SK-N-SH treated with all-trans-retinoic acid at 6 μM for 48 hours (cell line): ENCODE measurements at regions not wholly inside any gene's neighbourhood (a gene's known extent, or its start where the extent isn't known, plus 50 kb on each side); places are given as distances from the start of the nearest gene placed in this dataset.

ENCODE experiments used
- ATAC-seq: fragments of 200-7000 bp; cut with Tn5 transposase; 3 replicates; pipeline ENCODE4 v1.9.1; 2020; ENCODE audit warnings: mild to moderate bottlenecking, moderate library complexity
- ARNTL ChIP-seq: fragments of 450-650 bp; formaldehyde crosslinking; IDR thresholded peaks from 2 replicates; pipeline ENCODE4 v1.5.0; 2020; ENCODE audit warnings: low read depth, mild to moderate bottlenecking, moderate library complexity, borderline replicate concordance
- BACH2 ChIP-seq: fragments of 250-450 bp; sonication (Bioruptor Pico); IDR thresholded peaks from 2 replicates; pipeline ENCODE4 v1.9.0; 2021; ENCODE audit warnings: mild to moderate bottlenecking, borderline replicate concordance
- CSDC2 ChIP-seq: fragments of 250-450 bp; sonication (Bioruptor Pico); IDR thresholded peaks from 2 replicates; pipeline ENCODE4 v1.5.0; 2020; ENCODE audit warnings: mild to moderate bottlenecking, moderate library complexity
- ESRRG ChIP-seq: fragments of 250-450 bp; sonication (Bioruptor Pico); IDR thresholded peaks from 2 replicates; pipeline ENCODE4 v1.6.1; 2021; ENCODE audit warnings: mild to moderate bottlenecking
- GLIS3 ChIP-seq: fragments of 250-450 bp; sonication (Bioruptor Pico); IDR thresholded peaks from 2 replicates; pipeline ENCODE4 v1.5.0; 2020; ENCODE audit warnings: mild to moderate bottlenecking, moderate library complexity
- POU6F1 ChIP-seq: fragments of 250-450 bp; sonication (Bioruptor Pico); IDR thresholded peaks from 2 replicates; pipeline ENCODE4 v1.8.0; 2021; ENCODE audit warnings: low read depth, mild to moderate bottlenecking, moderate library complexity, borderline replicate concordance
- RARB ChIP-seq: fragments of 250-450 bp; sonication (Bioruptor Pico); IDR thresholded peaks from 2 replicates; pipeline ENCODE4 v1.8.0; 2021; ENCODE audit warnings: mild to moderate bottlenecking, moderate library complexity
- SNAI2 ChIP-seq: fragments of 250-450 bp; sonication (Bioruptor Pico); IDR thresholded peaks from 2 replicates; pipeline ENCODE4 v1.5.0; 2020; ENCODE audit warnings: mild to moderate bottlenecking, moderate library complexity
- TCF4 ChIP-seq: fragments of 250-450 bp; sonication (Bioruptor Pico); IDR thresholded peaks from 2 replicates; pipeline ENCODE4 v1.8.0; 2021; ENCODE audit warnings: mild to moderate bottlenecking, moderate library complexity, borderline replicate concordance
- TOX ChIP-seq: fragments of 250-450 bp; sonication (Bioruptor Pico); IDR thresholded peaks from 2 replicates; pipeline ENCODE4 v1.8.0; 2021; ENCODE audit warnings: mild to moderate bottlenecking, moderate library complexity, borderline replicate concordance
- TSHZ2 ChIP-seq: fragments of 250-450 bp; sonication (Bioruptor Pico); IDR thresholded peaks from 2 replicates; pipeline ENCODE4 v1.5.0; 2020; ENCODE audit warnings: mild to moderate bottlenecking, moderate library complexity
- ZC3H10 ChIP-seq: fragments of 250-450 bp; sonication (Bioruptor Pico); IDR thresholded peaks from 2 replicates; pipeline ENCODE4 v1.5.1; 2021; ENCODE audit warnings: mild to moderate bottlenecking, moderate library complexity
- ZFP3 ChIP-seq: fragments of 250-450 bp; sonication (Bioruptor Pico); IDR thresholded peaks from 2 replicates; pipeline ENCODE4 v1.5.0; 2020; ENCODE audit warnings: mild to moderate bottlenecking, moderate library complexity
- ZFP30 ChIP-seq: fragments of 450-650 bp; formaldehyde crosslinking; IDR thresholded peaks from 2 replicates; pipeline ENCODE4 v1.5.0; 2022; ENCODE audit warnings: mild to moderate bottlenecking, moderate library complexity
- ZNF70 ChIP-seq: fragments of 450-650 bp; formaldehyde crosslinking; IDR thresholded peaks from 2 replicates; pipeline ENCODE4 v1.5.0; 2020; ENCODE audit warnings: mild to moderate bottlenecking, moderate library complexity
- ZNF8 ChIP-seq: fragments of 450-650 bp; formaldehyde crosslinking; IDR thresholded peaks from 2 replicates; pipeline ENCODE4 v1.5.0; 2020; ENCODE audit warnings: mild to moderate bottlenecking, moderate library complexity
- TF ChIP-seq, protein P1 (sequence below): fragments of 250-450 bp; sonication (Bioruptor Pico); IDR thresholded peaks from 2 replicates; pipeline ENCODE4 v1.5.1; 2021; ENCODE audit warnings: mild to moderate bottlenecking, moderate library complexity
- TF ChIP-seq, protein P2 (sequence below): fragments of 250-450 bp; sonication (Bioruptor Pico); IDR thresholded peaks from 2 replicates; pipeline ENCODE4 v1.8.0; 2020; ENCODE audit warnings: mild to moderate bottlenecking, moderate library complexity, borderline replicate concordance
- TF ChIP-seq, protein P3 (sequence below): fragments of 250-450 bp; sonication (Bioruptor Pico); IDR thresholded peaks from 2 replicates; pipeline ENCODE4 v1.5.1; 2020; ENCODE audit warnings: low read depth, mild to moderate bottlenecking, moderate library complexity

GRCh38 chr9:88308831-88309560, 79.2 kb upstream of the SPIN1 start:
- TF ChIP-seq CSDC2 (CRISPR knock-in tag) (no peak), BACH2 (no peak), RARB (CRISPR knock-in tag) (no peak), POU6F1 (CRISPR knock-in tag) (no peak), GLIS3 (CRISPR knock-in tag) (no peak)
- TF ChIP-seq, protein P1, sequence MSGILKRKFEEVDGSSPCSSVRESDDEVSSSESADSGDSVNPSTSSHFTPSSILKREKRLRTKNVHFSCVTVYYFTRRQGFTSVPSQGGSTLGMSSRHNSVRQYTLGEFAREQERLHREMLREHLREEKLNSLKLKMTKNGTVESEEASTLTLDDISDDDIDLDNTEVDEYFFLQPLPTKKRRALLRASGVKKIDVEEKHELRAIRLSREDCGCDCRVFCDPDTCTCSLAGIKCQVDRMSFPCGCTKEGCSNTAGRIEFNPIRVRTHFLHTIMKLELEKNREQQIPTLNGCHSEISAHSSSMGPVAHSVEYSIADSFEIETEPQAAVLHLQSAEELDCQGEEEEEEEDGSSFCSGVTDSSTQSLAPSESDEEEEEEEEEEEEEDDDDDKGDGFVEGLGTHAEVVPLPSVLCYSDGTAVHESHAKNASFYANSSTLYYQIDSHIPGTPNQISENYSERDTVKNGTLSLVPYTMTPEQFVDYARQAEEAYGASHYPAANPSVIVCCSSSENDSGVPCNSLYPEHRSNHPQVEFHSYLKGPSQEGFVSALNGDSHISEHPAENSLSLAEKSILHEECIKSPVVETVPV = no peak
- no peak for ATAC-seq

GRCh38 chr9:88307136-88307535, 81.1 kb upstream of the SPIN1 start:
- TF ChIP-seq ZNF70 (CRISPR knock-in tag) (no peak), TOX (no peak), CSDC2 (CRISPR knock-in tag) (no peak), GLIS3 (CRISPR knock-in tag) (no peak), ESRRG (CRISPR knock-in tag) (no peak), TCF4 (CRISPR knock-in tag) (no peak), ARNTL (no peak), SNAI2 (CRISPR knock-in tag) (no peak), ZC3H10 (CRISPR knock-in tag) (no peak), ZFP3 (CRISPR knock-in tag) (no peak), ZNF8 (no peak), ZFP30 (CRISPR knock-in tag) (no peak), POU6F1 (CRISPR knock-in tag) (no peak)
- TF ChIP-seq, protein P1 = no peak
- no peak for ATAC-seq

GRCh38 chr9:88303721-88304451, 84.4 kb upstream of the SPIN1 start:
- no peak for ATAC-seq
- TF ChIP-seq, protein P1 = no peak
- TF ChIP-seq ZNF70 (CRISPR knock-in tag) = no peak
- TF ChIP-seq, protein P2, sequence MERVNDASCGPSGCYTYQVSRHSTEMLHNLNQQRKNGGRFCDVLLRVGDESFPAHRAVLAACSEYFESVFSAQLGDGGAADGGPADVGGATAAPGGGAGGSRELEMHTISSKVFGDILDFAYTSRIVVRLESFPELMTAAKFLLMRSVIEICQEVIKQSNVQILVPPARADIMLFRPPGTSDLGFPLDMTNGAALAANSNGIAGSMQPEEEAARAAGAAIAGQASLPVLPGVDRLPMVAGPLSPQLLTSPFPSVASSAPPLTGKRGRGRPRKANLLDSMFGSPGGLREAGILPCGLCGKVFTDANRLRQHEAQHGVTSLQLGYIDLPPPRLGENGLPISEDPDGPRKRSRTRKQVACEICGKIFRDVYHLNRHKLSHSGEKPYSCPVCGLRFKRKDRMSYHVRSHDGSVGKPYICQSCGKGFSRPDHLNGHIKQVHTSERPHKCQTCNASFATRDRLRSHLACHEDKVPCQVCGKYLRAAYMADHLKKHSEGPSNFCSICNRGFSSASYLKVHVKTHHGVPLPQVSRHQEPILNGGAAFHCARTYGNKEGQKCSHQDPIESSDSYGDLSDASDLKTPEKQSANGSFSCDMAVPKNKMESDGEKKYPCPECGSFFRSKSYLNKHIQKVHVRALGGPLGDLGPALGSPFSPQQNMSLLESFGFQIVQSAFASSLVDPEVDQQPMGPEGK (CRISPR knock-in tag) = no peak
- no peak for TF ChIP-seq SNAI2 (CRISPR knock-in tag)
- no peak for TF ChIP-seq ZFP30 (CRISPR knock-in tag)
- no peak for TF ChIP-seq ZFP3 (CRISPR knock-in tag)
- TF ChIP-seq TOX = no peak
- no peak for TF ChIP-seq ZNF8
- no peak for TF ChIP-seq ZC3H10 (CRISPR knock-in tag)
- TF ChIP-seq CSDC2 (CRISPR knock-in tag) = no peak
- no peak for TF ChIP-seq GLIS3 (CRISPR knock-in tag)
- TF ChIP-seq TSHZ2 (CRISPR knock-in tag) = no peak
- no peak for TF ChIP-seq RARB (CRISPR knock-in tag)
- TF ChIP-seq, protein P3, sequence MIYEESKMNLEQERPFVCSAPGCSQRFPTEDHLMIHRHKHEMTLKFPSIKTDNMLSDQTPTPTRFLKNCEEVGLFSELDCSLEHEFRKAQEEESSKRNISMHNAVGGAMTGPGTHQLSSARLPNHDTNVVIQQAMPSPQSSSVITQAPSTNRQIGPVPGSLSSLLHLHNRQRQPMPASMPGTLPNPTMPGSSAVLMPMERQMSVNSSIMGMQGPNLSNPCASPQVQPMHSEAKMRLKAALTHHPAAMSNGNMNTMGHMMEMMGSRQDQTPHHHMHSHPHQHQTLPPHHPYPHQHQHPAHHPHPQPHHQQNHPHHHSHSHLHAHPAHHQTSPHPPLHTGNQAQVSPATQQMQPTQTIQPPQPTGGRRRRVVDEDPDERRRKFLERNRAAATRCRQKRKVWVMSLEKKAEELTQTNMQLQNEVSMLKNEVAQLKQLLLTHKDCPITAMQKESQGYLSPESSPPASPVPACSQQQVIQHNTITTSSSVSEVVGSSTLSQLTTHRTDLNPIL (CRISPR knock-in tag) = no peak
- no peak for TF ChIP-seq BACH2
